ENCODE measurements at regions not wholly inside any gene's neighbourhood (a gene's known extent, or its start where the extent isn't known, plus 50 kb on each side); places are given as distances from the start of the nearest gene placed in this dataset.
"Not testable (repeated sequence)": the region's sequence is repeated elsewhere in the genome, so short reads cannot be mapped to it uniquely, and the experiment has no call there.

DNA sequence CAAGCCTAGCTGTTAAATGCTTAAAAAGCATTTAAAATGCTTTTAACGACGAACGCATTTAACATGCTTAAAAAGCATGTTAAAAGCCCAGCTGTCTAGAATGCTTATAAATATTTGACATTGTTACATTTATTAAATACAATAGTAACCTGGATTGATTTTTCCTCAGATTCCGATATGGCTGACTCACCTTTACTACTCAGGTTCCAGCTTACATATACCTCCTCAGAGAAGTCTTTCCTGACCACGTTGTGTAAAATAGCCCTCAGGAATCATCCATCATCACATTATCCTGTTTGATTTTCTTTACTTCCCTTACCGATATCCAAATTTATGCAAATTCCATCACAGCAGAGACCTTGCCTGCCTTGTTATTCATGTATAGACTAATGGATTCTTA lies 51.4 kb downstream of the SLC41A2 start:
- Mint-ChIP-seq H3K36me3 (ENCODE audit: low read depth) (no peaks in the 10 kb centered on the region), H3K4me3 (no peak overlapping the region), H3K4me1 (ENCODE audit: low read depth) (no peaks in the 10 kb centered on the region), H3K27me3 (ENCODE audit: low read depth) (peaks cover 5% of the 10 kb centered on the region), H3K27ac (no peak overlapping the region), H3K9me3 (ENCODE audit: insufficient read depth) (no peaks in the 10 kb centered on the region)
- ChIA-PET CTCF (no interaction called here), POLR2A (no interaction called here)
- DNase-seq (no peak), ATAC-seq (no peak)

DNA sequence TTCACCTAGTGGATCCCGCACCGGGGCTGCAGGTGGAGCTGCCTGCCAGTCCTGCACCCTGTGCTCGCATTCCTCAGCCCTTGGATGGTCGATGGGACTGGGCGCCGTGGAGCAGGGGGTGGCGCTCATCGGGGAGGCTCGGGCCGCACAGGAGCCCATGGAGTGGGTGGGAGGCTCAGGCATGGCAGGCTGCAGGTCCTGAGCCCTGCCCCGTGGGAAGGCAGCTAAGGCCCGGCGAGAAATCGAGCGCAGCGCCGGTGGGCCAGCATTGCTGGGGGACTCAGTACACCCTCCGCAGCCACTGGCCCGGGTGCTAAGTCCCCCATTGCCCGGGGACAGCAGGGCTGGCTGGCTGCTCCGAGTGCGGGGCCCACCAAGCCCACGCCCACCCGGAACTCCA lies 52.6 kb downstream of the SLC41A2 start:
- H3K36me3 Mint-ChIP-seq (ENCODE audit: low read depth); H3K9me3 Mint-ChIP-seq (ENCODE audit: insufficient read depth); H3K27me3 Mint-ChIP-seq (ENCODE audit: low read depth); H3K4me1 Mint-ChIP-seq (ENCODE audit: low read depth); CTCF ChIA-PET; H3K4me3 Mint-ChIP-seq; H3K27ac Mint-ChIP-seq; POLR2A ChIA-PET; ATAC-seq; DNase-seq: not testable (repeated sequence)

DNA sequence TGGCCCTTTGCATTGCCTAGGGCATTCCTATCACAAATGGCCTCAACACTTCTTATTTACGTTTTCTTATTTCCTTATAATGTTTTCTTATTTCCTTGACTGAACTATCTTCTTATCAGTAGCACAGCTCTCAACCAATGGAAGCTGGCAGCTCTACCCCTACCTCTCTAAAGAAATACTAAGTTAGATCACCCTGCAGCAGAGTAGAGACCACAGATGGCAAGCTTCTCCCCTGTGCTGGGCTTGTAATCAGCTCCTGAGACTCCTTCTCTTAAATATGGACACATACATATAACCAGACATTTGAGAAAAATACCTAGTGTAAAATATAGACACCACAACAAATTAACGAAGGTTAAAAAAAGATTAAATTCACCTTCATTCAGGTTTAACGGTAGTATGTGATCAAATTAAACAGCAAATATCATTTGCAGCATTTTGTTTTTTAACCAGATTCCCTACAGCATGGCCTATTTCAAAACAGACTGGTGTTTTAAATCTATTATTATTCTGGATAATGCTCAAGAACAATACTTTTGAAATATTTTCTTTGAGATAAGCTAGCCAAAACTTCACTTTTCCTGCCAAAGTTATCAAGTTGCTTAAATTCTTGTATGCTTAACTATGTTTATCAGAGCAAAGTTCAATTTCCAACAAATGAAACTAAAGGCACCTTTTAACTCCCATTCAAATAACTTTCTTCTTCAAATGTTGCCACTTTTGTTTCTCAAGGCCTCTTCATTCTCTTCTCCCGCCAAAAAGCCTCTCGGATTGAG lies 54.3 kb downstream of the SLC41A2 start:
- Mint-ChIP-seq H3K4me1 (ENCODE audit: low read depth) (no peaks in the 10 kb centered on the region), H3K27me3 (ENCODE audit: low read depth) (peaks cover 2% of the 10 kb centered on the region), H3K27ac (no peak overlapping the region), H3K9me3 (ENCODE audit: insufficient read depth) (no peaks in the 10 kb centered on the region), H3K4me3 (no peak overlapping the region), H3K36me3 (ENCODE audit: low read depth) (no peaks in the 10 kb centered on the region)
- ATAC-seq (no peak), DNase-seq (no peak)
- ChIA-PET POLR2A (interaction anchor here (0.6 kb wide), 1 partner anchor 81 kb away, joined by 3 read pairs; no protein-coding TSS in a partner anchor), CTCF (no interaction called here)

DNA sequence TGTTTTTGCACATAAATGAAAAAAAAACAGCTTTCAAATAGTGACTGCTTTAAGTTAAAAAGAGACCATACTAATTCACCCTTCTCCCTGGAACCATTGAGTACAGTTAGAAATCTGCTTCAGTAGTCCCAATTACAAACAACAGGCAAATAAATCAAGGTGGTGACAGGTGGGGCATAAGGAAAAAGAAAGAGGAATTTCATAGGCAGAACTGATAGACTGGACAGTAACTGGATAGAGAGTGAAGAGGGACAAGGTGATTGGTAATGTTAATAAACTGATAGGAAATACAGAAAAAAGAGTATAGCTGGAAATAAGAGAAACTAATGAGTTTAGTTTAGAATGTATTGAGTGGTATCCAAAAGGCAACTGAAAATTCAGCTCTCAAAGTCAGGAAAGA lies 56.0 kb downstream of the SLC41A2 start:
- DNase-seq: no peak
- POLR2A ChIA-PET: interaction anchor here (0.7 kb wide), 1 partner anchor 10 kb away, joined by 3 read pairs; no protein-coding TSS in a partner anchor
- Mint-ChIP-seq H3K4me3 (no peak overlapping the region), H3K9me3 (ENCODE audit: insufficient read depth) (no peaks in the 10 kb centered on the region), H3K27me3 (ENCODE audit: low read depth) (peaks cover 2% of the 10 kb centered on the region), H3K27ac (no peak overlapping the region), H3K36me3 (ENCODE audit: low read depth) (no peaks in the 10 kb centered on the region), H3K4me1 (ENCODE audit: low read depth) (no peaks in the 10 kb centered on the region)
- CTCF ChIA-PET: interaction anchor here (1.0 kb wide), 1 partner anchor 19 kb away, joined by 3 read pairs; no protein-coding TSS in a partner anchor
- ATAC-seq: no peak

DNA sequence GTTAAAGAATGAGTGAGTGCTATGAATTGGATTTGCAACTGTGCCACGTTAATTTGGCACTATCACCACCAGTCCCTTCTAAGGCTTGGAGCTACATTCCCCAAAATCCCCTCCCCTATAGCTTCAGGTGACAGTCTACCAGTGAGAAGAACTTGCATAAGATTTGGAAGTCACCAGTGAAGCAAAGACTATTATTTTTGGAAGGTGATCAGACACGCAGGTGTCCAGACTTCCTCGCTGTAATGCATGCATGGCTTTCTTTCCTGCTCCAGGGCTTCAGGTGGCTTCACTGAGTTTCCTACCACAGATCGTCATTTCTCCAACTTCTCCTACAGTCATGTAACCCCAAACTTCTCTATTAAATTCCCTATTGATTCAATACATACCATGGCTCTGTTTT lies 61.4 kb downstream of the SLC41A2 start:
- Mint-ChIP-seq H3K4me1 (ENCODE audit: low read depth) (no peaks in the 10 kb centered on the region), H3K9me3 (ENCODE audit: insufficient read depth) (no peaks in the 10 kb centered on the region), H3K27ac (no peak overlapping the region), H3K4me3 (no peak overlapping the region), H3K36me3 (ENCODE audit: low read depth) (no peaks in the 10 kb centered on the region), H3K27me3 (ENCODE audit: low read depth) (peaks cover 24% of the 10 kb centered on the region)
- ChIA-PET POLR2A (no interaction called here), CTCF (no interaction called here)
- no peak for DNase-seq
- ATAC-seq: no peak

DNA sequence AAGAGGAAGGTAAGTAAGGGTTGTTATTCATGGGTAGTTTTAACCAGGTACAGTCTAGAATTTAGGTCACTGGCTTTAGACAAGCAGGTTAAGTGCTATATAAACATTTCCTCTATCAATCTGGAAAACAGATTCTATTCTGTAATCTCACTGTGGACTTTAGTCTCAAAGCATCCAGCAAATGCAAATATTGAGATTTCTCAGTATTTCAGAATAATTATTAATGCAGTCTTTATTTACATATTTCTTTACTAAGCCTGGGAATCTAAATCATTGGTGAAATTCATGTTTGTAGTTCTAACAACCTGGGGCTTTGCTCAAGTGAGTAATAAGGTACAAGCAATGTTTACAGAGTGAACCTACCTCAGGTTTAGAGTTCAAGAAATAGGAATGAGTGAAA lies 61.9 kb downstream of the SLC41A2 start:
- ATAC-seq (no peak), DNase-seq (no peak)
- H3K4me3 Mint-ChIP-seq: no peak overlapping the region
- ChIA-PET POLR2A (no interaction called here), CTCF (interaction anchor here (1.5 kb wide), 1 partner anchor 514 kb away, joined by 3 read pairs; no protein-coding TSS in a partner anchor)
- no peaks in the 10 kb centered on the region for H3K36me3 Mint-ChIP-seq (ENCODE audit: low read depth)
- peaks cover 24% of the 10 kb centered on the region for H3K27me3 Mint-ChIP-seq (ENCODE audit: low read depth)
- no peaks in the 10 kb centered on the region for H3K4me1 Mint-ChIP-seq (ENCODE audit: low read depth)
- no peak overlapping the region for H3K27ac Mint-ChIP-seq
- no peaks in the 10 kb centered on the region for H3K9me3 Mint-ChIP-seq (ENCODE audit: insufficient read depth)

DNA sequence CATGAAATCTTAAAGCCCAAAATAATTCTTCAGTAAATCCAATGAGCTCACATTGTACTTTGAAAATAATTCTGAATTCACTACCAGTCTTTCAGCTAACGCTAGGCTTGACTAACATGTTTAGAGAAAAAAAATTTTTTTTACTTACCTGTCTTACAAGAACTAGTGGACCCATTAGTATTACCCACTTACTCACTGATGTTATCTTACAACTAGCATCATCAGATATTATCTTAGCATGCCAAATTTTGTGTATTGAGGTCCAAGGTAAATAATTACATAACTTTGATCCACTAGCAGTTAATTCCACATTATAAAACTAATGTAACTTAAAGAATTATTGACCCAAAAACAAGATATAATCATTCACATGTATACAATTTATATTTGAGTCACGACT lies 62.7 kb downstream of the SLC41A2 start:
- DNase-seq (no peak), ATAC-seq (no peak)
- ChIA-PET CTCF (interaction anchor here (1.5 kb wide), 1 partner anchor 514 kb away, joined by 3 read pairs; no protein-coding TSS in a partner anchor), POLR2A (no interaction called here)
- Mint-ChIP-seq H3K4me3 (no peak overlapping the region), H3K9me3 (ENCODE audit: insufficient read depth) (no peaks in the 10 kb centered on the region), H3K27me3 (ENCODE audit: low read depth) (peaks cover 24% of the 10 kb centered on the region), H3K36me3 (ENCODE audit: low read depth) (no peaks in the 10 kb centered on the region), H3K4me1 (ENCODE audit: low read depth) (no peaks in the 10 kb centered on the region), H3K27ac (no peak overlapping the region)

DNA sequence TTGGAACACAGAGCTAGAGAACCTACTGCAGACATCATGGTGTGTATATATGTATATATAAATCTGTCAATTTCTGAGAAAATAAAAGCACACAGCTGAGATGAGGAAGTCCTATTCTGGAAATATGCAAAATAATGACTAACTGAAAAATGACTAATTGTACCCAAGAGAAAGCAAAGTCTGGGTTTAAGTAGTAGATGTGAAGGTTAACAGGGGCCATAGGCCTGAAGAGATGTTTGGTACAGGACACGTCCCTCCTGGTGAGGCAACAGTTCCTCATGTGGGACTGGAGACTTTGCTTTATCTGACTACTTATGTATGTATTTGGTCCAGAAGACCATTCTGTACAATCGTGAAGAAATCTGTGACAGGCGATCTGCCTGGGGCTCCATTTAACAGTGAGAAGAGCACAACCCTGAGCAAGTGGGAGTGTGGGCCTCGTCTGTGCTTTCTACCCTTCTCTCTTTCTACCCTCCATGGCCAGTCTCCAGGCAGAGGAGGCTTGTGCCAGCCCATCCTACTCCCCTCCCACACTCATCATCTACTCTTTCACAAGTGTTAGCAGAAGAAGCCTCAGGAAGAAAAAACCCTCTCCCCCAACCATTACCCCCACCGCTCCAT lies 67.5 kb downstream of the SLC41A2 start:
- H3K36me3 Mint-ChIP-seq (ENCODE audit: low read depth): no peaks in the 10 kb centered on the region
- ChIA-PET CTCF (no interaction called here), POLR2A (no interaction called here)
- no peaks in the 10 kb centered on the region for H3K9me3 Mint-ChIP-seq (ENCODE audit: insufficient read depth)
- H3K27ac Mint-ChIP-seq: no peak overlapping the region
- H3K4me1 Mint-ChIP-seq (ENCODE audit: low read depth): no peaks in the 10 kb centered on the region
- H3K27me3 Mint-ChIP-seq (ENCODE audit: low read depth): peaks cover 15% of the 10 kb centered on the region
- no peak overlapping the region for H3K4me3 Mint-ChIP-seq
- DNase-seq: no peak
- ATAC-seq: no peak

DNA sequence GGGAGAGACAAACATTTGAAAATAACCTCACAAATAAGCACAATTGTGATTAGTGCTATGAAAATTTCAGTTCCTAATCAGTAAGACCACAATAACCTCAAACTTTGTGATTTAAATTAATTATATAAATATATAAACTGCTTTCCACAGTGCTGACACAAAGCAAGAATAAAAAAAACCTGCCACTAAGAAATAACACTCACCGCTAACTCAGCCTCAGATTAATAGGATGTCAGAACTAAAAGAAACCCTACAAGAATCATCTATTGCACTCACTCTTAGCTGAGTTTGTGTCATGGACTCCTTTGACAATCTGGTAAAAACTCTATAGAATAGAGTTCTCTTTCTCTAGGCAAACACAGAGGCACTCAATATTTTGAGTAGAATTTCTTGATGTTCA lies 68.4 kb downstream of the SLC41A2 start:
- CTCF ChIA-PET: interaction anchor here (1.5 kb wide), 1 partner anchor 508 kb away, joined by 4 read pairs; no protein-coding TSS in a partner anchor
- DNase-seq: no peak
- Mint-ChIP-seq H3K27me3 (ENCODE audit: low read depth) (peaks cover 15% of the 10 kb centered on the region), H3K36me3 (ENCODE audit: low read depth) (no peaks in the 10 kb centered on the region), H3K4me3 (no peak overlapping the region), H3K27ac (no peak overlapping the region), H3K4me1 (ENCODE audit: low read depth) (no peaks in the 10 kb centered on the region), H3K9me3 (ENCODE audit: insufficient read depth) (no peaks in the 10 kb centered on the region)
- ATAC-seq: no peak
- POLR2A ChIA-PET: no interaction called here

DNA sequence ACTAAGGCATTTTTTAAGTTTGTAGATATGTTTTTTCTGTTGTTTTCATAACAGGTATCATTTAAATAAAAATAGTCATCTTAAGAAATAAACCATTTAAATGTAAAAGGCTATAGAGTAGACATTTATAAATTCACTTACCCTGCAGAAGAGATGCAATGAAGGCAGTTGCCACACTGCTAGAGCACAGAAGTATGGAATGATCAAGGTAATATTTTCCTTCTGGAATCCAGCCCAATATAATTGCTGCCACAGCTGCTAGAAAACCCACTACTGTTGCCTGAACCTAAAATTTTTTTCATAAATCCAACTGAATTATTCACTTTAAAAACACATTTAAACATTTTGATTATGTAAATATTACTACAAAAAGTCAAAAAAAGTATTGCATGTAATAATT lies 69.2 kb downstream of the SLC41A2 start:
- Mint-ChIP-seq H3K9me3 (ENCODE audit: insufficient read depth) (no peaks in the 10 kb centered on the region), H3K4me1 (ENCODE audit: low read depth) (no peaks in the 10 kb centered on the region), H3K27me3 (ENCODE audit: low read depth) (peaks cover 12% of the 10 kb centered on the region), H3K27ac (no peak overlapping the region), H3K36me3 (ENCODE audit: low read depth) (no peaks in the 10 kb centered on the region), H3K4me3 (no peak overlapping the region)
- CTCF ChIA-PET: interaction anchor here (1.5 to 2.5 kb wide), 2 partner anchors 507 kb away, joined by 4 to 9 read pairs; no protein-coding TSS in a partner anchor
- POLR2A ChIA-PET: no interaction called here
- no peak for ATAC-seq
- no peak for DNase-seq

DNA sequence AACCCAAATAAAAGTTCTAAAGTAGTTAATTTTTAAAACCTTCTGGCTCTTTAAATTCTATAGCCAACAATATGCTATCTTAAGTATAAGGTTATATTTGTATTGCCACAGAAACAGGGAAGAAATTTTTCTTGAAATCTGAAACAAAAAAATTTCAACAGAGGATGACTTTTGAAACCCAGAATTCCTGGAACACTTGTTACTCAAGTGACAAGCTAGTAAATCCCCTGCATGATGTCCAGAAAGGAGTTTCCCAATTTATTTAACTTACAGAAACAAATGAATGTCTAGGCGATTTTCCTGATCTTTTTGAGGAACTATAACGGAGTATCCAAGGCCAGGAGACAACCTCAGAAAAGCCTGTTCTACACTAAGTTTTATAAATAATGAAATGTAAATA lies 69.6 kb downstream of the SLC41A2 start:
- no peaks in the 10 kb centered on the region for H3K36me3 Mint-ChIP-seq (ENCODE audit: low read depth)
- ATAC-seq: no peak

DNA sequence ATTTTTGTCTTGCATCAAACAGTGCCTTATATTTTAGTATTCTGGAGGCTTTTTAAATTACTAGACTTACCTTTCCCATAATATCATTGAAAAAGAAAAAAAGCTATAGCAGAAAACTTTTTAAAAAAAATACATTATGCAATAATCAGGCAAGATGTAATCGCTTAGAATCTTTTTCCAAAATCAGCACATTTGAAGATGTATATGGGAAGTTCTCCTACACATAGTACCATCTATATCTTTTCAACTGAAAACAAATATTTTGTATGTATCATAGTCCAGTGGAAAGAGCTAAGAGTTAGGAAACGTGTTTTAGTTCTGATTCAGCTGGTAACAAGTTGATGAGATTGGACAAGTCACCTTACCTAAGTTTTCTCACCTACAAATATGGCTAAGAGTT lies 70.6 kb downstream of the SLC41A2 start:
- ATAC-seq: no peak
- CTCF ChIA-PET: interaction anchor here (0.8 to 2.5 kb wide), 4 partner anchors 10 to 505 kb away, joined by 4 to 9 read pairs (median 6); no protein-coding TSS in a partner anchor
- H3K4me1 Mint-ChIP-seq (ENCODE audit: low read depth): no peaks in the 10 kb centered on the region
- POLR2A ChIA-PET: interaction anchor here (0.6 kb wide), 1 partner anchor 1160 kb away, joined by 3 read pairs; no protein-coding TSS in a partner anchor
- no peak overlapping the region for H3K27ac Mint-ChIP-seq
- DNase-seq: no peak
- no peak overlapping the region for H3K4me3 Mint-ChIP-seq
- H3K27me3 Mint-ChIP-seq (ENCODE audit: low read depth): peaks cover 4% of the 10 kb centered on the region
- no peaks in the 10 kb centered on the region for H3K36me3 Mint-ChIP-seq (ENCODE audit: low read depth)
- no peaks in the 10 kb centered on the region for H3K9me3 Mint-ChIP-seq (ENCODE audit: insufficient read depth)

More for the DNA sequence above, 69.6 kb downstream of the SLC41A2 start:
- Mint-ChIP-seq H3K4me3 (no peak overlapping the region), H3K27me3 (ENCODE audit: low read depth) (peaks cover 9% of the 10 kb centered on the region), H3K27ac (no peak overlapping the region), H3K4me1 (ENCODE audit: low read depth) (no peaks in the 10 kb centered on the region), H3K9me3 (ENCODE audit: insufficient read depth) (no peaks in the 10 kb centered on the region)
- ChIA-PET POLR2A (no interaction called here), CTCF (interaction anchor here (2.5 kb wide), 1 partner anchor 506 kb away, joined by 9 read pairs; no protein-coding TSS in a partner anchor)
- DNase-seq: no peak

Data from activated CD8-positive, alpha-beta T cell treated with anti-CD3 and anti-CD28 coated beads, Interleukin-2, amount 10 ng/mL, durations not matched to agents 7 days and 5 days (primary cell).